Esophagus muscularis mucosa (tissue), 2 donors: ENCODE measurements at regions not wholly inside any gene's neighbourhood (a gene's known extent, or its start where the extent isn't known, plus 50 kb on each side); places are given as distances from the start of the nearest gene placed in this dataset.

Experiments used
- EP300 ChIP-seq: sonication (generic); formaldehyde crosslinking; IDR thresholded peaks from one replicate; pipeline ENCODE4 v1.6.1; 2017; ENCODE audit warnings: antibody characterized with exemption
- POLR2A ChIP-seq: fragments of 450-650 bp; IDR thresholded peaks from one replicate; pipeline ENCODE4 v1.6.1; 2017; ENCODE audit warnings: antibody characterized with exemption, moderate library complexity, mild to moderate bottlenecking, low read depth

DNA sequence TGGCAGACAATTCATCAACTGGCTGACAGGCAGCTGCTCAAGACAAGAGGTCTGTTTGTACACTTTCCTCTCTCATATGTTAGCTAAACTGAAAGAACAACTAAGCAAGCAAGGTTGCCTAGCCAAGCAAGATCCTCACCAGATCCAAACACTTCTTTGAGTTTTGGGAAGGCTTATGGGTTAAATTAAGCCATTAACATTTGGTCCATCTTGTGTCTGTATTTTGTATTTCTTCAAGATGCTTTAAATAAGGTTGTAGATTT is 170.4 kb upstream of the RAI14 start:
- no peak for TF ChIP-seq POLR2A
- TF ChIP-seq EP300 = no peak
